GM12878 (cell line): ENCODE measurements at regions not wholly inside any gene's neighbourhood (a gene's known extent, or its start where the extent isn't known, plus 50 kb on each side); places are given as distances from the start of the nearest gene placed in this dataset.

Source experiments
- ATAC-seq: fragments of 200-7000 bp; cut with Tn5 transposase; 3 replicates; pipeline ENCODE4 v1.9.1; 2020; ENCODE audit warnings: mild to moderate bottlenecking, moderate library complexity
- BruUV-seq: library from RNA; stranded (reverse); fragments of 400-500 nt; replicated peaks from 2 replicates; lab custom pipeline; 2021; lab: Mats Ljungman, UMichigan
- CTCF ChIA-PET: fragments of 300-600 bp; sonication (Branson Sonifier 250); formaldehyde crosslinking; extraction: SDS; loops from one replicate; lab custom pipeline; 2021; ENCODE audit warnings: inconsistent platforms; lab: Yijun Ruan, JAX
- POLR2A ChIA-PET: fragments of 350-600 bp; formaldehyde crosslinking; extraction: SDS; loops from one replicate; lab custom pipeline; 2021; ENCODE audit warnings: inconsistent platforms; lab: Charles Lee
- RAD21 ChIA-PET: fragments of 300-600 bp; sonication (Branson Sonifier 250); formaldehyde crosslinking; loops from one replicate; lab custom pipeline; 2023; ENCODE audit warnings: antibody characterized with exemption; ENCODE audit not compliant: unreplicated experiment; lab: Charles Lee
- SMC1A ChIA-PET: fragments of 300-600 bp; sonication (Branson Sonifier 250); formaldehyde crosslinking; loops from one replicate; lab custom pipeline; 2023; ENCODE audit not compliant: unreplicated experiment, uncharacterized antibody; lab: Charles Lee
- DNase-seq: peaks from one replicate; pipeline ENCODE4 v3.0.0-alpha.2; 2011; ENCODE audit warnings: low read depth, low spot score
- FAIRE-seq: peaks from 3 replicates; lab custom pipeline; 2011; peaks lifted over from hg19 to GRCh38; lab: Jason Lieb, UNC
- H2AFZ ChIP-seq: 2 replicates; pipeline ENCODE4 v1.6.0; 2011; ENCODE audit warnings: low read depth, low read length, control low read depth; ENCODE audit not compliant: control insufficient read depth
- H3K27ac ChIP-seq: 2 replicates; pipeline ENCODE4 v1.5.1; 2011; ENCODE audit warnings: control low read depth; ENCODE audit not compliant: control insufficient read depth, insufficient read depth
- H3K27me3 ChIP-seq, 2 experiments: replicated peaks in 1 of 2; 2 replicates each; pipeline versions ENCODE4 v1.6.0 to v1.6.1; 2011; ENCODE audit warnings: low read length in 1 of 2; ENCODE audit not compliant: control insufficient read depth in 2 of 2, insufficient read depth in 2 of 2
- H3K36me3 ChIP-seq, 2 experiments: 2 replicates each; pipeline ENCODE4 v1.5.1; 2011; ENCODE audit warnings: low read length in 1 of 2; ENCODE audit not compliant: control insufficient read depth in 2 of 2, insufficient read depth in 2 of 2
- H3K4me1 ChIP-seq: 2 replicates; pipeline ENCODE4 v1.6.1; 2011; ENCODE audit warnings: mild to moderate bottlenecking, low read length, moderate library complexity, mixed read lengths; ENCODE audit not compliant: control insufficient read depth, insufficient read depth
- H3K4me2 ChIP-seq: 2 replicates; pipeline ENCODE4 v1.6.0; 2011; ENCODE audit warnings: control low read depth; ENCODE audit not compliant: control insufficient read depth, insufficient read depth
- H3K4me3 ChIP-seq: fragments of 200-600 bp; sonication (generic); 2 replicates; pipeline ENCODE4 v1.5.1; 2016
- H3K79me2 ChIP-seq: 2 replicates; pipeline ENCODE4 v1.6.0; 2011; ENCODE audit warnings: low read length; ENCODE audit not compliant: control insufficient read depth, insufficient read depth
- H3K9ac ChIP-seq: 2 replicates; pipeline ENCODE4 v1.8.0; 2011; ENCODE audit warnings: low read length, control low read depth, mixed read lengths; ENCODE audit not compliant: control insufficient read depth, insufficient read depth
- H3K9me3 ChIP-seq: replicated peaks from 3 replicates; pipeline ENCODE4 v1.5.1; 2011; ENCODE audit warnings: mild to moderate bottlenecking, low read length; ENCODE audit not compliant: control insufficient read depth, insufficient read depth
- H4K20me1 ChIP-seq: 2 replicates; pipeline ENCODE4 v1.6.0; 2011; ENCODE audit not compliant: control insufficient read depth, insufficient read depth
- BCL11A ChIP-seq: IDR thresholded peaks from 2 replicates; pipeline ENCODE4 v1.6.1; 2011; ENCODE audit warnings: low read depth, low read length
- NFIC ChIP-seq: IDR thresholded peaks from 2 replicates; pipeline ENCODE4 v1.6.1; 2012; ENCODE audit warnings: low read depth, mild to moderate bottlenecking, inconsistent platforms, low read length, moderate library complexity
- NR2C2 ChIP-seq: IDR thresholded peaks from 2 replicates; pipeline ENCODE4 v1.6.1; 2011; ENCODE audit warnings: borderline replicate concordance, low read depth; ENCODE audit not compliant: control insufficient read depth, insufficient read length
- POU2F2 ChIP-seq: IDR thresholded peaks from 3 replicates; pipeline ENCODE4 v1.6.1; 2011; ENCODE audit warnings: low read depth, mild to moderate bottlenecking, low read length, borderline replicate concordance
- WGBS: methylation state at CpG from one replicate; pipeline ENCODE4 v1.1.6; 2016; ENCODE audit warnings: low lambda C conversion rate; ENCODE audit not compliant: insufficient replicate concordance, insufficient coverage; ENCODE audit errors: missing lambda C conversion rate; 5-methylcytosine and 5-hydroxymethylcytosine counted together
- in situ Hi-C: fragments of 300-500 bp; cut with MboI; formaldehyde crosslinking; loops from 9 replicates; pipeline ENCODE4 v1.14.3; 2018; ENCODE audit warnings: mixed read lengths
- intact Hi-C: fragments of 100-400 bp; cut with micrococcal nuclease; formaldehyde crosslinking; loops from one replicate; pipeline ENCODE4 v1.14.2; 2022; ENCODE audit not compliant: unreplicated experiment
- TF ChIP-seq, protein P1 (sequence below): fragments of 450-650 bp; IDR thresholded peaks from 2 replicates; pipeline ENCODE4 v1.6.1; 2017; ENCODE audit warnings: mild to moderate bottlenecking, low read depth, inconsistent platforms; ENCODE audit not compliant: poor library complexity, severe bottlenecking
- TF ChIP-seq, protein P2 (sequence below): IDR thresholded peaks from 2 replicates; pipeline ENCODE4 v1.6.1; 2011; ENCODE audit warnings: low read depth, low read length, improper control_type of control experiment, borderline replicate concordance

DNA sequence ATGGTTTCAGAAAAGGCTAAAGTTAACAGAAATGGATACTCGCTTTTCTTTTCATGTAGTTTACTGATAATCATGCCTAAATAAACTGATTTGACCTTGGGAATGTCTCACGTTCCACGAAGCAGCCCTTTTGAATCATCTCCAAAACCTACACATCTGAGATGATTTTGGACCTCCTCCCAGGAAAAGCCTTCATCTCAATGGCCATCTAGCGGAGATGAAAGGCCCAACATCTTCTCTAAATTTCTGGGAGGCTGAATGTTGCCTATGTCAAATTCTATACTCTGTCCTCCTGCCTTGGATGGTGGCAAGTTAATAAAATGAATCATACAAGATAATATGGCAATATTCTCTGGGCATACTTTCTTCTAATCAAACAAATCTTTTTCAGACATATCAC is 448.5 kb downstream of the ZEB2 start (continued):
- TF ChIP-seq, protein P1, sequence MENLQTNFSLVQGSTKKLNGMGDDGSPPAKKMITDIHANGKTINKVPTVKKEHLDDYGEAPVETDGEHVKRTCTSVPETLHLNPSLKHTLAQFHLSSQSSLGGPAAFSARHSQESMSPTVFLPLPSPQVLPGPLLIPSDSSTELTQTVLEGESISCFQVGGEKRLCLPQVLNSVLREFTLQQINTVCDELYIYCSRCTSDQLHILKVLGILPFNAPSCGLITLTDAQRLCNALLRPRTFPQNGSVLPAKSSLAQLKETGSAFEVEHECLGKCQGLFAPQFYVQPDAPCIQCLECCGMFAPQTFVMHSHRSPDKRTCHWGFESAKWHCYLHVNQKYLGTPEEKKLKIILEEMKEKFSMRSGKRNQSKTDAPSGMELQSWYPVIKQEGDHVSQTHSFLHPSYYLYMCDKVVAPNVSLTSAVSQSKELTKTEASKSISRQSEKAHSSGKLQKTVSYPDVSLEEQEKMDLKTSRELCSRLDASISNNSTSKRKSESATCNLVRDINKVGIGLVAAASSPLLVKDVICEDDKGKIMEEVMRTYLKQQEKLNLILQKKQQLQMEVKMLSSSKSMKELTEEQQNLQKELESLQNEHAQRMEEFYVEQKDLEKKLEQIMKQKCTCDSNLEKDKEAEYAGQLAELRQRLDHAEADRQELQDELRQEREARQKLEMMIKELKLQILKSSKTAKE, result no peak
- TF ChIP-seq BCL11A, result no peak
- no peak for TF ChIP-seq NFIC
- TF ChIP-seq, protein P2, sequence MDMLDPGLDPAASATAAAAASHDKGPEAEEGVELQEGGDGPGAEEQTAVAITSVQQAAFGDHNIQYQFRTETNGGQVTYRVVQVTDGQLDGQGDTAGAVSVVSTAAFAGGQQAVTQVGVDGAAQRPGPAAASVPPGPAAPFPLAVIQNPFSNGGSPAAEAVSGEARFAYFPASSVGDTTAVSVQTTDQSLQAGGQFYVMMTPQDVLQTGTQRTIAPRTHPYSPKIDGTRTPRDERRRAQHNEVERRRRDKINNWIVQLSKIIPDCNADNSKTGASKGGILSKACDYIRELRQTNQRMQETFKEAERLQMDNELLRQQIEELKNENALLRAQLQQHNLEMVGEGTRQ, result no peak
- TF ChIP-seq POU2F2, result no peak
- TF ChIP-seq, all 136 proteins: peak for 0

DNA sequence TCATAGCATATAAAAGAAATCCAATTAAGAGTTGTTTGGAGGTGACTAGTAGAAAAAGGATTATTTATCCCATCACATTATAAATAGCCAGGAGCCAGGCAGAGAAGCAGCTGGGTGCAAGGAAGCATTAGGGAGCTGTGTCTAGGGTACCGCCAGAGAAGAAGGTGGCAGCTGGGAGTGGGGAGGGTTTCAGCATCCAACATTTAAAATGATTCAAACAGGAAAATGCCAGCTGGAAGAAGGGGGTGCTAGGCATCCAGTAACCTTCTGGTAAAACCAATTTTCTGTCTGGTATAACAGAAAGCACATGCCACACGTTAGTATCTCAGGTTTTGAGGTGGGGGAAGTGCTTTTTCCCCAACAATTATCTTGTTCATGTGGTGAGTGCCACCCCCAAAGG is 452.4 kb downstream of the ZEB2 start:
- ChIA-PET SMC1A (interaction anchor here (0.6 kb wide), 1 partner anchor 452 kb away, joined by 3 read pairs; the partner anchor contains the start of gene ZEB2), CTCF (no interaction called here), RAD21 (no interaction called here), POLR2A (no interaction called here)
- Histone ChIP-seq H3K36me3 (no peaks in the 10 kb centered on the region), H3K4me3 (no peak overlapping the region), H3K79me2 (no peaks in the 10 kb centered on the region), H3K4me1 (no peaks in the 10 kb centered on the region), H4K20me1 (no peaks in the 10 kb centered on the region), H2AFZ (no peak overlapping the region), H3K4me2 (no peak overlapping the region), H3K9ac (no peak overlapping the region), H3K27ac (no peak overlapping the region), H3K27me3 (no peaks in the 10 kb centered on the region), H3K9me3 (no peaks in the 10 kb centered on the region)
- intact Hi-C loops, result no loop called here
- WGBS, result 50% methylated on average over 2 of the region's 2 CpGs
- no peak for ATAC-seq
- BruUV-seq, result no TSS peak
- no peak for TF ChIP-seq NR2C2
- no peak for FAIRE-seq
- no peak for DNase-seq
- in situ Hi-C loops, result no loop called here
